ENCODE measurements at regions not wholly inside any gene's neighbourhood (a gene's known extent, or its start where the extent isn't known, plus 50 kb on each side); places are given as distances from the start of the nearest gene placed in this dataset.
"Not testable (repeated sequence)": the region's sequence is repeated elsewhere in the genome, so short reads cannot be mapped to it uniquely, and the experiment has no call there.

- no peak overlapping the region for H3K27ac ChIP-seq (ENCODE audit: low read depth, low read length)
- no peaks in the 10 kb centered on the region for H3K27me3 ChIP-seq (ENCODE audit: control insufficient read depth in 3 of 3, insufficient read depth in 3 of 3, low read length in 3 of 3)
- H3K36me3 ChIP-seq (ENCODE audit: control insufficient read depth in 3 of 3, insufficient read depth in 3 of 3, low read length in 3 of 3), result no peaks in the 10 kb centered on the region
- H3K4me3 ChIP-seq (ENCODE audit: low read length in 3 of 3), result no peak overlapping the region
- H3K4me1 ChIP-seq (ENCODE audit: control insufficient read depth in 3 of 3, insufficient read depth in 3 of 3, low read length in 3 of 3), result no peaks in the 10 kb centered on the region
- H3K9ac ChIP-seq (ENCODE audit: low read depth in 1 of 3, low read length in 3 of 3), result no peak overlapping the region
- H3K9me3 ChIP-seq (ENCODE audit: control insufficient read depth in 3 of 3, low read length in 3 of 3), result no peaks in the 10 kb centered on the region
These were observed 201.0 kb upstream of the B3GALT2 start for GRCh38 chr1:193387406-193387805.

GRCh38 chr1:193378451-193378850 lies 192.0 kb upstream of the B3GALT2 start:
- not testable (repeated sequence) for H3K9ac ChIP-seq (ENCODE audit: low read depth in 1 of 3, low read length in 3 of 3); H3K27ac ChIP-seq (ENCODE audit: low read depth, low read length); H3K4me3 ChIP-seq (ENCODE audit: low read length in 3 of 3); H3K9me3 ChIP-seq (ENCODE audit: control insufficient read depth in 3 of 3, low read length in 3 of 3); H3K4me1 ChIP-seq (ENCODE audit: control insufficient read depth in 3 of 3, insufficient read depth in 3 of 3, low read length in 3 of 3); H3K27me3 ChIP-seq (ENCODE audit: control insufficient read depth in 3 of 3, insufficient read depth in 3 of 3, low read length in 3 of 3); H3K36me3 ChIP-seq (ENCODE audit: control insufficient read depth in 3 of 3, insufficient read depth in 3 of 3, low read length in 3 of 3)

- Histone ChIP-seq H3K9me3 (ENCODE audit: control insufficient read depth in 3 of 3, low read length in 3 of 3) (no peaks in the 10 kb centered on the region), H3K27ac (ENCODE audit: low read depth, low read length) (no peak overlapping the region), H3K27me3 (ENCODE audit: control insufficient read depth in 3 of 3, insufficient read depth in 3 of 3, low read length in 3 of 3) (no peaks in the 10 kb centered on the region), H3K9ac (ENCODE audit: low read depth in 1 of 3, low read length in 3 of 3) (no peak overlapping the region), H3K4me3 (ENCODE audit: low read length in 3 of 3) (no peak overlapping the region), H3K4me1 (ENCODE audit: control insufficient read depth in 3 of 3, insufficient read depth in 3 of 3, low read length in 3 of 3) (no peaks in the 10 kb centered on the region), H3K36me3 (ENCODE audit: control insufficient read depth in 3 of 3, insufficient read depth in 3 of 3, low read length in 3 of 3) (no peaks in the 10 kb centered on the region)
These were observed 191.1 kb upstream of the B3GALT2 start for GRCh38 chr1:193377472-193377871.

- H3K9me3 ChIP-seq (ENCODE audit: control insufficient read depth in 3 of 3, low read length in 3 of 3), result no peaks in the 10 kb centered on the region
- no peak overlapping the region for H3K4me3 ChIP-seq (ENCODE audit: low read length in 3 of 3)
- H3K9ac ChIP-seq (ENCODE audit: low read depth in 1 of 3, low read length in 3 of 3), result no peak overlapping the region
- H3K27me3 ChIP-seq (ENCODE audit: control insufficient read depth in 3 of 3, insufficient read depth in 3 of 3, low read length in 3 of 3), result no peaks in the 10 kb centered on the region
- H3K36me3 ChIP-seq (ENCODE audit: control insufficient read depth in 3 of 3, insufficient read depth in 3 of 3, low read length in 3 of 3), result no peaks in the 10 kb centered on the region
- H3K4me1 ChIP-seq (ENCODE audit: control insufficient read depth in 3 of 3, insufficient read depth in 3 of 3, low read length in 3 of 3), result no peaks in the 10 kb centered on the region
- H3K27ac ChIP-seq (ENCODE audit: low read depth, low read length), result no peak overlapping the region
These were observed 186.1 kb upstream of the B3GALT2 start for GRCh38 chr1:193372553-193372952.

GRCh38 chr1:193368302-193368701 lies 181.9 kb upstream of the B3GALT2 start:
- H3K27ac ChIP-seq (ENCODE audit: low read depth, low read length), result no peak overlapping the region
- H3K9ac ChIP-seq (ENCODE audit: low read depth in 1 of 3, low read length in 3 of 3), result no peak overlapping the region
- H3K4me3 ChIP-seq (ENCODE audit: low read length in 3 of 3), result no peak overlapping the region
- H3K4me1 ChIP-seq (ENCODE audit: control insufficient read depth in 3 of 3, insufficient read depth in 3 of 3, low read length in 3 of 3), result no peaks in the 10 kb centered on the region
- no peaks in the 10 kb centered on the region for H3K36me3 ChIP-seq (ENCODE audit: control insufficient read depth in 3 of 3, insufficient read depth in 3 of 3, low read length in 3 of 3)
- H3K9me3 ChIP-seq (ENCODE audit: control insufficient read depth in 3 of 3, low read length in 3 of 3), result no peaks in the 10 kb centered on the region
- no peaks in the 10 kb centered on the region for H3K27me3 ChIP-seq (ENCODE audit: control insufficient read depth in 3 of 3, insufficient read depth in 3 of 3, low read length in 3 of 3)

- Histone ChIP-seq H3K9ac (ENCODE audit: low read depth in 1 of 3, low read length in 3 of 3) (no peak overlapping the region), H3K27ac (ENCODE audit: low read depth, low read length) (no peak overlapping the region), H3K4me3 (ENCODE audit: low read length in 3 of 3) (no peak overlapping the region)
These were observed 181.4 kb upstream of the B3GALT2 start for GRCh38 chr1:193367863-193368262.

GRCh38 chr1:193366764-193367507 lies 180.5 kb upstream of the B3GALT2 start:
- Histone ChIP-seq H3K4me3 (ENCODE audit: low read length in 3 of 3) (no peak overlapping the region), H3K4me1 (ENCODE audit: control insufficient read depth in 3 of 3, insufficient read depth in 3 of 3, low read length in 3 of 3) (no peaks in the 10 kb centered on the region), H3K9ac (ENCODE audit: low read depth in 1 of 3, low read length in 3 of 3) (no peak overlapping the region), H3K36me3 (ENCODE audit: control insufficient read depth in 3 of 3, insufficient read depth in 3 of 3, low read length in 3 of 3) (no peaks in the 10 kb centered on the region), H3K27ac (ENCODE audit: low read depth, low read length) (no peak overlapping the region), H3K9me3 (ENCODE audit: control insufficient read depth in 3 of 3, low read length in 3 of 3) (no peaks in the 10 kb centered on the region), H3K27me3 (ENCODE audit: control insufficient read depth in 3 of 3, insufficient read depth in 3 of 3, low read length in 3 of 3) (no peaks in the 10 kb centered on the region)

More at GRCh38 chr1:193367863-193368262, 181.4 kb upstream of the B3GALT2 start:
- Histone ChIP-seq H3K9me3 (ENCODE audit: control insufficient read depth in 3 of 3, low read length in 3 of 3) (no peaks in the 10 kb centered on the region), H3K27me3 (ENCODE audit: control insufficient read depth in 3 of 3, insufficient read depth in 3 of 3, low read length in 3 of 3) (no peaks in the 10 kb centered on the region), H3K4me1 (ENCODE audit: control insufficient read depth in 3 of 3, insufficient read depth in 3 of 3, low read length in 3 of 3) (no peaks in the 10 kb centered on the region), H3K36me3 (ENCODE audit: control insufficient read depth in 3 of 3, insufficient read depth in 3 of 3, low read length in 3 of 3) (no peaks in the 10 kb centered on the region)

- Histone ChIP-seq H3K9me3 (ENCODE audit: control insufficient read depth in 3 of 3, low read length in 3 of 3) (no peaks in the 10 kb centered on the region), H3K4me3 (ENCODE audit: low read length in 3 of 3) (no peak overlapping the region), H3K9ac (ENCODE audit: low read depth in 1 of 3, low read length in 3 of 3) (no peak overlapping the region), H3K27me3 (ENCODE audit: control insufficient read depth in 3 of 3, insufficient read depth in 3 of 3, low read length in 3 of 3) (no peaks in the 10 kb centered on the region), H3K36me3 (ENCODE audit: control insufficient read depth in 3 of 3, insufficient read depth in 3 of 3, low read length in 3 of 3) (no peaks in the 10 kb centered on the region), H3K4me1 (ENCODE audit: control insufficient read depth in 3 of 3, insufficient read depth in 3 of 3, low read length in 3 of 3) (no peaks in the 10 kb centered on the region), H3K27ac (ENCODE audit: low read depth, low read length) (no peak overlapping the region)
These were observed 179.6 kb upstream of the B3GALT2 start for GRCh38 chr1:193365966-193366365.

- Histone ChIP-seq H3K27ac (ENCODE audit: low read depth, low read length) (no peak overlapping the region), H3K9me3 (ENCODE audit: control insufficient read depth in 3 of 3, low read length in 3 of 3) (no peaks in the 10 kb centered on the region), H3K4me3 (ENCODE audit: low read length in 3 of 3) (no peak overlapping the region), H3K4me1 (ENCODE audit: control insufficient read depth in 3 of 3, insufficient read depth in 3 of 3, low read length in 3 of 3) (peaks cover 4 to 10% (median 5%) of the 10 kb centered on the region in 3 donors), H3K36me3 (ENCODE audit: control insufficient read depth in 3 of 3, insufficient read depth in 3 of 3, low read length in 3 of 3) (no peaks in the 10 kb centered on the region), H3K9ac (ENCODE audit: low read depth in 1 of 3, low read length in 3 of 3) (no peak overlapping the region), H3K27me3 (ENCODE audit: control insufficient read depth in 3 of 3, insufficient read depth in 3 of 3, low read length in 3 of 3) (no peaks in the 10 kb centered on the region)
These were observed 173.2 kb upstream of the B3GALT2 start for GRCh38 chr1:193359631-193360030.

GRCh38 chr1:193358419-193358818 lies 172.0 kb upstream of the B3GALT2 start:
- Histone ChIP-seq H3K4me1 (ENCODE audit: control insufficient read depth in 3 of 3, insufficient read depth in 3 of 3, low read length in 3 of 3) (peaks cover 4 to 10% (median 5%) of the 10 kb centered on the region in 3 donors), H3K9me3 (ENCODE audit: control insufficient read depth in 3 of 3, low read length in 3 of 3) (no peaks in the 10 kb centered on the region), H3K27me3 (ENCODE audit: control insufficient read depth in 3 of 3, insufficient read depth in 3 of 3, low read length in 3 of 3) (no peaks in the 10 kb centered on the region), H3K27ac (ENCODE audit: low read depth, low read length) (no peak overlapping the region), H3K9ac (ENCODE audit: low read depth in 1 of 3, low read length in 3 of 3) (no peak overlapping the region), H3K36me3 (ENCODE audit: control insufficient read depth in 3 of 3, insufficient read depth in 3 of 3, low read length in 3 of 3) (no peaks in the 10 kb centered on the region), H3K4me3 (ENCODE audit: low read length in 3 of 3) (no peak overlapping the region)
